Osteocyte (in vitro differentiated cells): ENCODE measurements at regions not wholly inside any gene's neighbourhood (a gene's known extent, or its start where the extent isn't known, plus 50 kb on each side); places are given as distances from the start of the nearest gene placed in this dataset.

Experiments used
- DNase-seq: peaks from one replicate; pipeline ENCODE4 v3.0.0; 2021; ENCODE audit warnings: mixed read lengths; ENCODE audit not compliant: unreplicated experiment; ENCODE audit errors: extremely low spot score
- H3K27ac Mint-ChIP-seq: one replicate; pipeline ENCODE4 v1.8.0; 2021; ENCODE audit warnings: mild to moderate bottlenecking, mixed read lengths; ENCODE audit not compliant: unreplicated experiment
- H3K27me3 Mint-ChIP-seq: one replicate; pipeline ENCODE4 v1.8.0; 2021; ENCODE audit warnings: mixed read lengths; ENCODE audit not compliant: unreplicated experiment
- H3K36me3 Mint-ChIP-seq: one replicate; pipeline ENCODE4 v1.8.0; 2021; ENCODE audit warnings: mixed read lengths; ENCODE audit not compliant: unreplicated experiment
- H3K4me1 Mint-ChIP-seq: one replicate; pipeline ENCODE4 v1.8.0; 2021; ENCODE audit warnings: mixed read lengths; ENCODE audit not compliant: unreplicated experiment
- H3K4me3 Mint-ChIP-seq: one replicate; pipeline ENCODE4 v1.8.0; 2021; ENCODE audit warnings: mild to moderate bottlenecking, moderate library complexity, mixed read lengths; ENCODE audit not compliant: unreplicated experiment
- H3K9me3 Mint-ChIP-seq: one replicate; pipeline ENCODE4 v1.8.0; 2021; ENCODE audit warnings: mixed read lengths; ENCODE audit not compliant: unreplicated experiment
- TF ChIP-seq, protein P1 (sequence below): fragments of 200-600 bp; sonication (generic); IDR thresholded peaks from 2 replicates; pipeline ENCODE4 v1.5.0; 2021; ENCODE audit warnings: antibody characterized with exemption, mild to moderate bottlenecking, moderate library complexity

- no peak overlapping the region for H3K27ac Mint-ChIP-seq
- no peaks in the 10 kb centered on the region for H3K36me3 Mint-ChIP-seq
- H3K4me1 Mint-ChIP-seq = no peaks in the 10 kb centered on the region
- no peaks in the 10 kb centered on the region for H3K27me3 Mint-ChIP-seq
- no peak overlapping the region for H3K4me3 Mint-ChIP-seq
- H3K9me3 Mint-ChIP-seq = no peaks in the 10 kb centered on the region
- TF ChIP-seq, protein P1, sequence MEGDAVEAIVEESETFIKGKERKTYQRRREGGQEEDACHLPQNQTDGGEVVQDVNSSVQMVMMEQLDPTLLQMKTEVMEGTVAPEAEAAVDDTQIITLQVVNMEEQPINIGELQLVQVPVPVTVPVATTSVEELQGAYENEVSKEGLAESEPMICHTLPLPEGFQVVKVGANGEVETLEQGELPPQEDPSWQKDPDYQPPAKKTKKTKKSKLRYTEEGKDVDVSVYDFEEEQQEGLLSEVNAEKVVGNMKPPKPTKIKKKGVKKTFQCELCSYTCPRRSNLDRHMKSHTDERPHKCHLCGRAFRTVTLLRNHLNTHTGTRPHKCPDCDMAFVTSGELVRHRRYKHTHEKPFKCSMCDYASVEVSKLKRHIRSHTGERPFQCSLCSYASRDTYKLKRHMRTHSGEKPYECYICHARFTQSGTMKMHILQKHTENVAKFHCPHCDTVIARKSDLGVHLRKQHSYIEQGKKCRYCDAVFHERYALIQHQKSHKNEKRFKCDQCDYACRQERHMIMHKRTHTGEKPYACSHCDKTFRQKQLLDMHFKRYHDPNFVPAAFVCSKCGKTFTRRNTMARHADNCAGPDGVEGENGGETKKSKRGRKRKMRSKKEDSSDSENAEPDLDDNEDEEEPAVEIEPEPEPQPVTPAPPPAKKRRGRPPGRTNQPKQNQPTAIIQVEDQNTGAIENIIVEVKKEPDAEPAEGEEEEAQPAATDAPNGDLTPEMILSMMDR = no peak
- no peak for DNase-seq
Observed at GRCh38 chr9:135370411-135371375, 108.9 kb upstream of the PPP1R26 start.

DNA sequence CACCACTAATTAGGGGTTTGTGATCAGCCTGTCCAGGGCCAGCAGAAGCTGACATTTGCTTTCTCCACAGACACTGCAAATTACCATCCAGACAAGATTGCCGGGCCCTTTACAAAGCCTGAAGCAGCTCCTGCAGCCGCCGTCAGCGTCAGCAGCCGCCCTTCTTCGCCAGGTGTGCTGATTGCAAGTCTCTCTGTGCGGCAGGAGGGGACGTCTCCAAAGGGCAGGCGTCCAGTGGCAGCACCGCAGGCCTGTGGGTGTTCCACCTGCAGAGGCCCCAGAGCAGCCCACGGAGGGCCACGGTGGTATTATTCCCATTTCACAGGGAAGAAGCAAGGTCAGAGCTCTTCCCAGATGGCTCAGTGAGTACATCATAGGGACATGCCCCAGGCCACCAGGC is 108.0 kb upstream of the PPP1R26 start:
- Mint-ChIP-seq H3K27me3 (no peaks in the 10 kb centered on the region), H3K27ac (no peak overlapping the region), H3K36me3 (no peaks in the 10 kb centered on the region), H3K4me3 (no peak overlapping the region), H3K9me3 (no peaks in the 10 kb centered on the region), H3K4me1 (no peaks in the 10 kb centered on the region)
- TF ChIP-seq, protein P1 = no peak
- no peak for DNase-seq

DNA sequence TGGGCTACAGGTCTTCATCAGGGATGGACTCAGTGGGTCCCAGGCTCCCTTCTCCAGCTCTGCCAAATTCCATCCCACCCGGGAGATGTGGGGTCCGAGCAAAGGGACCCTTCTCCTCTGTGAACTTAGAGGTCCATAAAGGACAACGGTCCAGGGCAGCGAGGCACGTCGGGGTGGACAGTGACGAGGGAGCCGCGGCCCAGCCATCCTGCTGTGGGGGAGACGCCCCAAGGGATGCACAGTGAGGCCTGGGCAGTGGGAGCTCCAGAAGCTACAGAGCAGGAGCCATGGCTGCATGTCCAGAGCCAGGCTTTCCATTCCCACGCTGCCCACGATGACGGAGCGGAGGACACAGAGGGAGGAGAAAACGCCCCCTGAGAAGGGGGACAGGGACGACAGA is 107.5 kb upstream of the PPP1R26 start:
- no peaks in the 10 kb centered on the region for H3K36me3 Mint-ChIP-seq
- DNase-seq = no peak
- H3K9me3 Mint-ChIP-seq = no peaks in the 10 kb centered on the region
- TF ChIP-seq, protein P1 = no peak
- no peaks in the 10 kb centered on the region for H3K4me1 Mint-ChIP-seq
- H3K27ac Mint-ChIP-seq = no peak overlapping the region
- no peak overlapping the region for H3K4me3 Mint-ChIP-seq
- no peaks in the 10 kb centered on the region for H3K27me3 Mint-ChIP-seq

DNA sequence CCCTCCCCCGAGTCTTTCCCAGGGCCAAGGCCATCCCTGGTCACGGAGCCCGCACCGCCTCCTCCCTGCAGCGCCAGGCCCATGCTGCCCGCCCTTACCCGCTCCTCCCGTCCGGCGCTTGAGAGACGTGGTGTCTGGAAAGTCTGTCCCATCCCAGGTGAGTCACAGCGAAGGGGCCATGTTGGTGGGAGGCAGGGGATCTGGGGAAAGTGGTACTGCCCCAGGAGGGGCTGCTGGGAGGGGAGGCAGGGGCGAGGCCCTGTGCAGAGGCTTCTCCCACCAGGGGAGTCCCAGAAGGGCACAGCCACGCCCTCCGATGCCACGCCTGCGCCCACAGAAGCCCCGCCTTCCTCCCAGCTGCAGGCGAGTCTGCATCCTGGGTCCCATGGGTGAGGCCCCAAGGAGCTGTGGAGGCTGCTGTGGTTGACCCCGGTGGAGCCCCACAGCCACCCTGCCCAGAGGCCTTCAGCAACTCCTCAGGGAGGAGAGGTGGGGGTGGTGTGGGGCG is 107.0 kb upstream of the PPP1R26 start:
- H3K27me3 Mint-ChIP-seq = no peaks in the 10 kb centered on the region
- no peak for DNase-seq
- TF ChIP-seq, protein P1 = no peak
- no peak overlapping the region for H3K4me3 Mint-ChIP-seq
- H3K36me3 Mint-ChIP-seq = no peaks in the 10 kb centered on the region
- H3K9me3 Mint-ChIP-seq = no peaks in the 10 kb centered on the region
- H3K27ac Mint-ChIP-seq = no peak overlapping the region
- H3K4me1 Mint-ChIP-seq = no peaks in the 10 kb centered on the region

GRCh38 chr9:135373151-135373685 is 106.4 kb upstream of the PPP1R26 start:
- DNase-seq = no peak
- no peaks in the 10 kb centered on the region for H3K4me1 Mint-ChIP-seq
- no peaks in the 10 kb centered on the region for H3K36me3 Mint-ChIP-seq
- TF ChIP-seq, protein P1 = no peak
- H3K27me3 Mint-ChIP-seq = no peaks in the 10 kb centered on the region
- H3K27ac Mint-ChIP-seq = no peak overlapping the region
- no peak overlapping the region for H3K4me3 Mint-ChIP-seq
- H3K9me3 Mint-ChIP-seq = no peaks in the 10 kb centered on the region
